Thoracic aorta (tissue), 2 donors: ENCODE measurements at regions not wholly inside any gene's neighbourhood (a gene's known extent, or its start where the extent isn't known, plus 50 kb on each side); places are given as distances from the start of the nearest gene placed in this dataset.
"Not testable (repeated sequence)": the region's sequence is repeated elsewhere in the genome, so short reads cannot be mapped to it uniquely, and the experiment has no call there.

Source experiments
- ATAC-seq: fragments of 150-250 bp; one replicate; pipeline ENCODE4 v1.8.0; 2017; ENCODE audit warnings: low read depth; ENCODE audit not compliant: insufficient number of reproducible peaks, low FRiP score
- DNase-seq: peaks from one replicate; pipeline ENCODE4 v3.0.0-alpha.2; 2020; ENCODE audit warnings: low spot score
- H3K27ac ChIP-seq, 2 donors: fragments of 200-600 bp; sonication (generic); 1 replicate in 1 of 2; 2 replicates in 1 of 2; pipeline ENCODE4 v1.5.1; 2016; ENCODE audit warnings: mild to moderate bottlenecking in 2 of 2, moderate library complexity in 2 of 2
- H3K27me3 ChIP-seq: fragments of 200-600 bp; sonication (generic); replicated peaks from 2 replicates; pipeline ENCODE4 v1.6.0; 2016; ENCODE audit warnings: mild to moderate bottlenecking; ENCODE audit not compliant: insufficient read depth
- H3K36me3 ChIP-seq: fragments of 200-600 bp; sonication (generic); one replicate; pipeline ENCODE4 v1.5.1; 2016
- H3K4me1 ChIP-seq, 2 donors: fragments of 200-600 bp; sonication (generic); 1 replicate in 1 of 2; 2 replicates in 1 of 2; pipeline versions ENCODE4 v1.5.1 to v1.6.0; 2016; ENCODE audit warnings: low read depth in 2 of 2, mild to moderate bottlenecking in 1 of 2; ENCODE audit not compliant: control insufficient read depth in 1 of 2
- H3K4me3 ChIP-seq: fragments of 200-600 bp; sonication (generic); 2 replicates; pipeline ENCODE4 v1.5.1; 2016; ENCODE audit warnings: mild to moderate bottlenecking
- H3K9me3 ChIP-seq: fragments of 200-600 bp; sonication (generic); 2 replicates; pipeline ENCODE4 v1.5.1; 2016
- TF ChIP-seq, protein P1 (sequence below): fragments of 200-600 bp; sonication (generic); IDR thresholded peaks from one replicate; pipeline ENCODE4 v1.5.1; 2019; ENCODE audit warnings: antibody characterized with exemption

DNA sequence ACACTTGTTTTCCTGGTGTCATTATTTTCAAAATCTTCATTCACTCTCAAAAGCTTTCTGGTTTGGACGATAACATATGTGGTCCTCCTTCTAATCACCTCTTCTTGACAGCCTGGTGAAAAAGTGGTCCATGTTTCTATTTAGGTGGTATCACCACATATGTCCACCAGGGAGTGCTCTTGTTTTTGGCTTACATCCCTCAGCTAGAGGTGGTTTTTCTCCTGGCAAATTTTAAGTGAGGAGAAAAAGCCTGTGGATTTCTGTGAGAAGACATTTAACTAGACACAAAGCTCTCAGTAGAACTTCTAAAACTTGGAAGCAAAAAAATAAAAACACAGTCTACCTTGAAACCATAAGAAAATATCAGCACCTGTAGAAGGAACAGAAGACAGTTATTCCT lies 58.0 kb upstream of the FRMPD4 start:
- DNase-seq (no peak), ATAC-seq (no peak)
- Histone ChIP-seq H3K27me3 (no peaks in the 10 kb centered on the region), H3K36me3 (no peaks in the 10 kb centered on the region), H3K27ac (no peak overlapping the region), H3K9me3 (no peaks in the 10 kb centered on the region), H3K4me1 (no peaks in the 10 kb centered on the region), H3K4me3 (no peak overlapping the region)
- TF ChIP-seq, protein P1, sequence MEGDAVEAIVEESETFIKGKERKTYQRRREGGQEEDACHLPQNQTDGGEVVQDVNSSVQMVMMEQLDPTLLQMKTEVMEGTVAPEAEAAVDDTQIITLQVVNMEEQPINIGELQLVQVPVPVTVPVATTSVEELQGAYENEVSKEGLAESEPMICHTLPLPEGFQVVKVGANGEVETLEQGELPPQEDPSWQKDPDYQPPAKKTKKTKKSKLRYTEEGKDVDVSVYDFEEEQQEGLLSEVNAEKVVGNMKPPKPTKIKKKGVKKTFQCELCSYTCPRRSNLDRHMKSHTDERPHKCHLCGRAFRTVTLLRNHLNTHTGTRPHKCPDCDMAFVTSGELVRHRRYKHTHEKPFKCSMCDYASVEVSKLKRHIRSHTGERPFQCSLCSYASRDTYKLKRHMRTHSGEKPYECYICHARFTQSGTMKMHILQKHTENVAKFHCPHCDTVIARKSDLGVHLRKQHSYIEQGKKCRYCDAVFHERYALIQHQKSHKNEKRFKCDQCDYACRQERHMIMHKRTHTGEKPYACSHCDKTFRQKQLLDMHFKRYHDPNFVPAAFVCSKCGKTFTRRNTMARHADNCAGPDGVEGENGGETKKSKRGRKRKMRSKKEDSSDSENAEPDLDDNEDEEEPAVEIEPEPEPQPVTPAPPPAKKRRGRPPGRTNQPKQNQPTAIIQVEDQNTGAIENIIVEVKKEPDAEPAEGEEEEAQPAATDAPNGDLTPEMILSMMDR = no peak

DNA sequence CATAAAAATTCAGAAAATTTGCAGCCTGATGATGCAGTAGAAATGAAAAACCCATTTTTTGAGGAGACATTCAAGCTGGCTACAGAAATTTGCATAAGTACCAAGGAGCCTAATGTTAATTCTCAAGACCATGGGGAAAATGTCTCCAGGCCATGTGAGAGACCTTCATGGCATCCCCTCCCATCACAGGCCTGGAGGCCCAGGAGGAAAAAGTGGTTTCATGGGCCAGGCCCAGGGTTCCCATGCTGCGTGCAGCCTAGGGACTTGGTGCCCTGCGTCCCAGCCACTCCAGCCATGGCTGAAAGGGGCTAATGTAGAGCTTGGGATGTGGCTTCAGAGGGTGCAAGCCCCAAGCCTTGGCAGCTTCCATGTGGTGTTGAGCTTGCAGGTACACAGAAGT lies 55.3 kb upstream of the FRMPD4 start:
- not testable (repeated sequence) for DNase-seq, H3K27me3 ChIP-seq, H3K9me3 ChIP-seq, H3K4me1 ChIP-seq, H3K4me3 ChIP-seq, H3K27ac ChIP-seq, ATAC-seq, H3K36me3 ChIP-seq
